AG04450 (cell line): ENCODE measurements at regions not wholly inside any gene's neighbourhood (a gene's known extent, or its start where the extent isn't known, plus 50 kb on each side); places are given as distances from the start of the nearest gene placed in this dataset.

Source experiments
- CTCF ChIA-PET: fragments of 300-600, 350-600 bp; formaldehyde crosslinking; extraction: SDS; loops from one replicate; lab custom pipeline; 2022; ENCODE audit warnings: antibody characterized with exemption, inconsistent platforms; lab: Charles Lee
- POLR2A ChIA-PET: fragments of 350-600 bp; formaldehyde crosslinking; extraction: SDS; loops from one replicate; lab custom pipeline; 2021; ENCODE audit warnings: antibody characterized with exemption, inconsistent platforms; lab: Yijun Ruan, JAX
- DNase-seq: peaks from one replicate; pipeline ENCODE4 v3.0.0-alpha.2; 2011; ENCODE audit warnings: low read depth, low spot score
- H3K27ac ChIP-seq: one replicate; pipeline ENCODE4 v1.5.1; 2012; ENCODE audit warnings: low read depth, low read length, control low read depth
- H3K27me3 ChIP-seq: one replicate; pipeline ENCODE4 v1.6.0; 2012; ENCODE audit warnings: low read length; ENCODE audit not compliant: control insufficient read depth, insufficient read depth
- H3K4me3 ChIP-seq: 2 replicates; pipeline ENCODE4 v1.5.1; 2011; ENCODE audit warnings: mild to moderate bottlenecking, low read depth, low read length, control low read depth
- H3K9me3 ChIP-seq: 2 replicates; pipeline ENCODE4 v1.5.1; 2012; ENCODE audit warnings: low read length; ENCODE audit not compliant: control insufficient read depth, insufficient read depth
- TF ChIP-seq, protein P1 (sequence below): IDR thresholded peaks from 2 replicates; pipeline ENCODE4 v1.5.1; 2011; ENCODE audit warnings: low read depth, low read length, control low read depth, inconsistent platforms

DNA sequence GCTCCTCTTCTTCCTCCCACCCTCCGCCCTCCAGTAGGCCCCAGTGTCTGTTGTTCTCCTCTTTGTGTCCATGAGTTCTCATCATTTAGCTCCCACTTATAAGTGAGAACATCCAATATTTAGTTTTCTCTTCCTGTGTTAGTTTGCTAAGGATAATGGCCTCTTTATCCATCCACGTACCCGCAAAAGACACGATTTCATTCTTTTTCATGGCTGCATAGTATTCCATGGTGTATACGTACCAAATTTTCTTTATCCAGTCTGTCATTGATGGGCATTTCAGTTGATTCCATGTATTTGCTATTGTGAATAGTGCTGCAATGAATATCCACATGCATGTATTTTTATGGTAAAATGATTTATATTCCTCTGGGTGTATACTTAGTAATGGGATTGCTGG lies 82.2 kb downstream of the COPS8 start:
- POLR2A ChIA-PET, result no interaction called here
- TF ChIP-seq, protein P1, sequence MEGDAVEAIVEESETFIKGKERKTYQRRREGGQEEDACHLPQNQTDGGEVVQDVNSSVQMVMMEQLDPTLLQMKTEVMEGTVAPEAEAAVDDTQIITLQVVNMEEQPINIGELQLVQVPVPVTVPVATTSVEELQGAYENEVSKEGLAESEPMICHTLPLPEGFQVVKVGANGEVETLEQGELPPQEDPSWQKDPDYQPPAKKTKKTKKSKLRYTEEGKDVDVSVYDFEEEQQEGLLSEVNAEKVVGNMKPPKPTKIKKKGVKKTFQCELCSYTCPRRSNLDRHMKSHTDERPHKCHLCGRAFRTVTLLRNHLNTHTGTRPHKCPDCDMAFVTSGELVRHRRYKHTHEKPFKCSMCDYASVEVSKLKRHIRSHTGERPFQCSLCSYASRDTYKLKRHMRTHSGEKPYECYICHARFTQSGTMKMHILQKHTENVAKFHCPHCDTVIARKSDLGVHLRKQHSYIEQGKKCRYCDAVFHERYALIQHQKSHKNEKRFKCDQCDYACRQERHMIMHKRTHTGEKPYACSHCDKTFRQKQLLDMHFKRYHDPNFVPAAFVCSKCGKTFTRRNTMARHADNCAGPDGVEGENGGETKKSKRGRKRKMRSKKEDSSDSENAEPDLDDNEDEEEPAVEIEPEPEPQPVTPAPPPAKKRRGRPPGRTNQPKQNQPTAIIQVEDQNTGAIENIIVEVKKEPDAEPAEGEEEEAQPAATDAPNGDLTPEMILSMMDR, result no peak
- CTCF ChIA-PET, result no interaction called here

GRCh38 chr2:237170020-237170419 lies 84.3 kb downstream of the COPS8 start:
- DNase-seq, result no peak
- no peak overlapping the region for H3K4me3 ChIP-seq
- H3K9me3 ChIP-seq, result no peaks in the 10 kb centered on the region
- POLR2A ChIA-PET, result interaction anchor here (0.7 kb wide), 1 partner anchor 84 kb away, joined by 3 read pairs; no protein-coding TSS in a partner anchor
- no peak overlapping the region for H3K27ac ChIP-seq
- CTCF ChIA-PET, result no interaction called here
- TF ChIP-seq, protein P1, result no peak
- H3K27me3 ChIP-seq, result no peaks in the 10 kb centered on the region

More for the DNA sequence above, 82.2 kb downstream of the COPS8 start:
- H3K4me3 ChIP-seq, result no peak overlapping the region
- no peaks in the 10 kb centered on the region for H3K9me3 ChIP-seq
- H3K27ac ChIP-seq, result no peak overlapping the region
- H3K27me3 ChIP-seq, result no peaks in the 10 kb centered on the region
- DNase-seq, result no peak

- Histone ChIP-seq H3K4me3 (peak overlapping the region; percentile 45), H3K9me3 (no peaks in the 10 kb centered on the region), H3K27me3 (no peaks in the 10 kb centered on the region), H3K27ac (peak overlapping the region; percentile 97)
- ChIA-PET CTCF (interaction anchor here (1.4 kb wide), 1 partner anchor 86 kb away, joined by 3 read pairs; no protein-coding TSS in a partner anchor), POLR2A (interaction anchor here (0.8 to 1.0 kb wide), 2 partner anchors 155 to 304 kb away, joined by 3 read pairs; no protein-coding TSS in a partner anchor)
- TF ChIP-seq, protein P1, result no peak
- DNase-seq, result peak; percentile 93
Measured at GRCh38 chr2:237171396-237171795, 85.7 kb downstream of the COPS8 start.

- DNase-seq, result no peak
- ChIA-PET POLR2A (interaction anchor here (0.8 to 1.0 kb wide), 2 partner anchors 154 to 304 kb away, joined by 3 read pairs; no protein-coding TSS in a partner anchor), CTCF (interaction anchor here (1.4 kb wide), 1 partner anchor 85 kb away, joined by 3 read pairs; no protein-coding TSS in a partner anchor)
- H3K4me3 ChIP-seq, result no peak overlapping the region
- no peaks in the 10 kb centered on the region for H3K27me3 ChIP-seq
- no peaks in the 10 kb centered on the region for H3K9me3 ChIP-seq
- peak overlapping the region; percentile 97 for H3K27ac ChIP-seq
- TF ChIP-seq, protein P1, result no peak
Measured at GRCh38 chr2:237171881-237172280, 86.2 kb downstream of the COPS8 start.

GRCh38 chr2:237177052-237177451 lies 91.4 kb downstream of the COPS8 start:
- no peak overlapping the region for H3K4me3 ChIP-seq
- DNase-seq, result no peak
- TF ChIP-seq, protein P1, result no peak
- H3K27me3 ChIP-seq, result no peaks in the 10 kb centered on the region
- CTCF ChIA-PET, result interaction anchor here (0.7 to 2.2 kb wide), 3 partner anchors 11 to 81 kb away, joined by 3 to 11 read pairs (median 9); no protein-coding TSS in a partner anchor
- H3K27ac ChIP-seq, result peak overlapping the region; percentile 99
- H3K9me3 ChIP-seq, result no peaks in the 10 kb centered on the region
- POLR2A ChIA-PET, result interaction anchor here (2.0 kb wide), 1 partner anchor 25 kb away, joined by 9 read pairs; no protein-coding TSS in a partner anchor
